ENCODE measurements at regions not wholly inside any gene's neighbourhood (a gene's known extent, or its start where the extent isn't known, plus 50 kb on each side); places are given as distances from the start of the nearest gene placed in this dataset.

- Histone ChIP-seq H3K4me1 (ENCODE audit: control insufficient read depth in 4 of 4, insufficient read depth in 4 of 4, low read length in 3 of 4) (no peaks in the 10 kb centered on the region), H3K36me3 (ENCODE audit: control insufficient read depth in 4 of 4, insufficient read depth in 3 of 4, low read depth in 1 of 4, low read length in 3 of 4) (no peaks in the 10 kb centered on the region), H3K9ac (ENCODE audit: low read depth in 1 of 2, low read length in 2 of 2) (no peak overlapping the region), H3K27ac (ENCODE audit: low read depth in 1 of 2, low read length in 2 of 2) (no peak overlapping the region), H3K27me3 (ENCODE audit: control insufficient read depth in 4 of 4, insufficient read depth in 4 of 4, low read length in 3 of 4) (no peaks in the 10 kb centered on the region), H3K9me3 (ENCODE audit: control insufficient read depth in 4 of 4, low read length in 3 of 4) (no peaks in the 10 kb centered on the region), H3K4me3 (ENCODE audit: low read depth in 1 of 3, low read length in 3 of 3) (no peak overlapping the region)
- 97% methylated on average over 8 of the region's 8 CpGs for WGBS
- no peak for DNase-seq (ENCODE audit: low spot score)
- no peak for TF ChIP-seq FOXA2 (IDR thresholded peaks at IDR 0.05)
Measured at GRCh38 chr2:8018956-8019355, 662.9 kb upstream of the ID2 start.

GRCh38 chr2:8019934-8020333 is 661.9 kb upstream of the ID2 start:
- Histone ChIP-seq H3K36me3 (ENCODE audit: control insufficient read depth in 4 of 4, insufficient read depth in 3 of 4, low read depth in 1 of 4, low read length in 3 of 4) (no peaks in the 10 kb centered on the region), H3K27ac (ENCODE audit: low read depth in 1 of 2, low read length in 2 of 2) (no peak overlapping the region), H3K27me3 (ENCODE audit: control insufficient read depth in 4 of 4, insufficient read depth in 4 of 4, low read length in 3 of 4) (no peaks in the 10 kb centered on the region), H3K9ac (ENCODE audit: low read depth in 1 of 2, low read length in 2 of 2) (no peak overlapping the region), H3K4me1 (ENCODE audit: control insufficient read depth in 4 of 4, insufficient read depth in 4 of 4, low read length in 3 of 4) (no peaks in the 10 kb centered on the region), H3K4me3 (ENCODE audit: low read depth in 1 of 3, low read length in 3 of 3) (no peak overlapping the region), H3K9me3 (ENCODE audit: control insufficient read depth in 4 of 4, low read length in 3 of 4) (no peaks in the 10 kb centered on the region)
- TF ChIP-seq REST (IDR thresholded peaks at IDR 0.05) (no peak), TAF1 (conservative IDR thresholded peaks at IDR 0.05) (no peak), RAD21 (IDR thresholded peaks at IDR 0.05) (no peak), MAX (IDR thresholded peaks at IDR 0.05) (no peak), CTCF (IDR thresholded peaks at IDR 0.05; ENCODE audit: low read depth, low read length, missing input control) (no peak), ZBTB33 (IDR thresholded peaks at IDR 0.05) (no peak), RXRA (IDR thresholded peaks at IDR 0.05) (no peak), JUND (IDR thresholded peaks at IDR 0.05) (no peak), ATF3 (IDR thresholded peaks at IDR 0.05) (no peak)
- no peak for DNase-seq (ENCODE audit: low spot score)
- 95% methylated on average over 8 of the region's 8 CpGs for WGBS

GRCh38 chr2:8021921-8022320 is 659.9 kb upstream of the ID2 start:
- Histone ChIP-seq H3K27me3 (ENCODE audit: control insufficient read depth in 4 of 4, insufficient read depth in 4 of 4, low read length in 3 of 4) (no peaks in the 10 kb centered on the region), H3K9ac (ENCODE audit: low read depth in 1 of 2, low read length in 2 of 2) (no peak overlapping the region), H3K27ac (ENCODE audit: low read depth in 1 of 2, low read length in 2 of 2) (no peak overlapping the region), H3K4me1 (ENCODE audit: control insufficient read depth in 4 of 4, insufficient read depth in 4 of 4, low read length in 3 of 4) (no peaks in the 10 kb centered on the region), H3K36me3 (ENCODE audit: control insufficient read depth in 4 of 4, insufficient read depth in 3 of 4, low read depth in 1 of 4, low read length in 3 of 4) (no peaks in the 10 kb centered on the region), H3K4me3 (ENCODE audit: low read depth in 1 of 3, low read length in 3 of 3) (no peak overlapping the region), H3K9me3 (ENCODE audit: control insufficient read depth in 4 of 4, low read length in 3 of 4) (no peaks in the 10 kb centered on the region)
- no peak for DNase-seq (ENCODE audit: low spot score)
- 86% methylated on average over 2 of the region's 2 CpGs for WGBS
- TF ChIP-seq JUND (IDR thresholded peaks at IDR 0.05): no peak
- TF ChIP-seq FOXA1 (IDR thresholded peaks at IDR 0.05): no peak
- TF ChIP-seq ZBTB33 (IDR thresholded peaks at IDR 0.05): no peak
- TF ChIP-seq HNF4G (IDR thresholded peaks at IDR 0.05): no peak
- TF ChIP-seq CTCF (IDR thresholded peaks at IDR 0.05; ENCODE audit: low read depth, low read length, missing input control): no peak
- no peak for TF ChIP-seq GABPA (IDR thresholded peaks at IDR 0.05 in 1 of 2, conservative IDR thresholded peaks at IDR 0.05 in 1 of 2)
- TF ChIP-seq HNF4A (conservative IDR thresholded peaks at IDR 0.05): no peak
- no peak for TF ChIP-seq RXRA (IDR thresholded peaks at IDR 0.05)
- no peak for TF ChIP-seq FOXA2 (IDR thresholded peaks at IDR 0.05)
- TF ChIP-seq SP1 (IDR thresholded peaks at IDR 0.05): no peak
- no peak for TF ChIP-seq EGR1 (IDR thresholded peaks at IDR 0.05; ENCODE audit: low read depth in 2 of 2)
- no peak for TF ChIP-seq TAF1 (conservative IDR thresholded peaks at IDR 0.05)
